Head of caudate nucleus (tissue), 42 donors: ENCODE measurements at regions not wholly inside any gene's neighbourhood (a gene's known extent, or its start where the extent isn't known, plus 50 kb on each side); places are given as distances from the start of the nearest gene placed in this dataset.

ENCODE experiments used
- DNase-seq, 42 donors: peaks; one replicate each; pipeline versions ENCODE4 v3.0.0 to v3.0.0-alpha.2; 2020 to 2021; ENCODE audit warnings: mixed read lengths in 7 of 42
- intact Hi-C: fragments of 100-400 bp; cut with DNase I; formaldehyde crosslinking; loops from one replicate; pipeline ENCODE4 v1.15.0; 2022

- intact Hi-C loops: no loop called here
- DNase-seq: no peak
Observed at GRCh38 chr4:180642732-180643131, 1600.5 kb upstream of the TENM3 start.

- DNase-seq: no peak
- intact Hi-C loops: no loop called here
Observed at GRCh38 chr4:180650273-180650672, 1592.9 kb upstream of the TENM3 start.

- intact Hi-C loops: no loop called here
- DNase-seq: no peak
Observed at GRCh38 chr4:180652533-180652932, 1590.7 kb upstream of the TENM3 start.

GRCh38 chr4:180655886-180656285 lies 1587.3 kb upstream of the TENM3 start:
- no peak for DNase-seq

GRCh38 chr4:180657881-180658280 lies 1585.3 kb upstream of the TENM3 start:
- DNase-seq: peak in 27 of 42 donors; percentile 6 to 82 (median 37)
- intact Hi-C loops: no loop called here

More at GRCh38 chr4:180655886-180656285, 1587.3 kb upstream of the TENM3 start:
- intact Hi-C loops: no loop called here

GRCh38 chr4:180664766-180665368 lies 1578.3 kb upstream of the TENM3 start:
- DNase-seq: peak in 40 of 42 donors; percentile 17 to 95 (median 79)
- intact Hi-C loops: no loop called here

GRCh38 chr4:180665481-180665880 lies 1577.7 kb upstream of the TENM3 start:
- no peak for DNase-seq
- intact Hi-C loops: no loop called here

- intact Hi-C loops: no loop called here
- DNase-seq: peak in 28 of 42 donors; percentile 10 to 81 (median 53)
Observed at GRCh38 chr4:180665994-180666824, 1577.0 kb upstream of the TENM3 start.

GRCh38 chr4:180668732-180669131 lies 1574.5 kb upstream of the TENM3 start:
- DNase-seq: no peak
- intact Hi-C loops: no loop called here

- intact Hi-C loops: no loop called here
Observed at GRCh38 chr4:180669680-180670079, 1573.5 kb upstream of the TENM3 start.

GRCh38 chr4:180674619-180675358 lies 1568.4 kb upstream of the TENM3 start:
- DNase-seq: no peak
- intact Hi-C loops: no loop called here

More at GRCh38 chr4:180669680-180670079, 1573.5 kb upstream of the TENM3 start:
- no peak for DNase-seq

GRCh38 chr4:180675359-180675650 lies 1567.9 kb upstream of the TENM3 start:
- DNase-seq: no peak
- intact Hi-C loops: no loop called here

GRCh38 chr4:180680305-180680704 lies 1562.9 kb upstream of the TENM3 start:
- no peak for DNase-seq
- intact Hi-C loops: no loop called here

- intact Hi-C loops: no loop called here
- no peak for DNase-seq
Observed at GRCh38 chr4:180682776-180683175, 1560.4 kb upstream of the TENM3 start.

- intact Hi-C loops: no loop called here
- DNase-seq: no peak
Observed at GRCh38 chr4:180683186-180683585, 1560.0 kb upstream of the TENM3 start.

- no peak for DNase-seq
- intact Hi-C loops: no loop called here
Observed at GRCh38 chr4:180688480-180688879, 1554.7 kb upstream of the TENM3 start.

- DNase-seq: no peak
- intact Hi-C loops: no loop called here
Observed at GRCh38 chr4:180694875-180695274, 1548.3 kb upstream of the TENM3 start.

- no peak for DNase-seq
- intact Hi-C loops: no loop called here
Observed at GRCh38 chr4:180695851-180696250, 1547.4 kb upstream of the TENM3 start.

GRCh38 chr4:180696460-180697092 lies 1546.6 kb upstream of the TENM3 start:
- no peak for DNase-seq
- intact Hi-C loops: no loop called here
